ENCODE measurements at regions not wholly inside any gene's neighbourhood (a gene's known extent, or its start where the extent isn't known, plus 50 kb on each side); places are given as distances from the start of the nearest gene placed in this dataset.

DNA sequence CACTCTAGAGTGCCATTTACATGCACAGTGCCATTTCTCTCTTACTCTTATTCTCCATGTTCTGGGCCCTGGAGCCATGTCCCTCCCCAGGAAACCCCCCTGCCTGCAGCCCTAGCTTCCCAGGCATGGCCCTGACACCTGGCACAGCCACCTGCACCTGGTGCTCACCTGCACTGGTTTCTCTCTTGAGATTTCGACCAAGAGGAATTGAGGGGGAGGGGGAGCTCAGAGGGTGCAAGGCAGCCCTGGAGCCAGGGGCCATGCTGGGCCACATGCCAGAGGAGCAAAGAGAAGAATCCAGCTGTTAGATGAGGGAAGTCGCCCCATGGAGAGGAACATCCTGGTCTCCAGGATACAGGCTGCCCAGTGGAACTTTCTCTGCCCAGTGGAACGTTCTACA lies 65.0 kb upstream of the RAPGEF1 start:
- TF ChIP-seq POLR2A (IDR thresholded peaks at IDR 0.05; ENCODE audit: low read depth) (no peak), POLR2AphosphoS5 (IDR thresholded peaks at IDR 0.05) (no peak)
- TF ChIP-seq, protein P1, sequence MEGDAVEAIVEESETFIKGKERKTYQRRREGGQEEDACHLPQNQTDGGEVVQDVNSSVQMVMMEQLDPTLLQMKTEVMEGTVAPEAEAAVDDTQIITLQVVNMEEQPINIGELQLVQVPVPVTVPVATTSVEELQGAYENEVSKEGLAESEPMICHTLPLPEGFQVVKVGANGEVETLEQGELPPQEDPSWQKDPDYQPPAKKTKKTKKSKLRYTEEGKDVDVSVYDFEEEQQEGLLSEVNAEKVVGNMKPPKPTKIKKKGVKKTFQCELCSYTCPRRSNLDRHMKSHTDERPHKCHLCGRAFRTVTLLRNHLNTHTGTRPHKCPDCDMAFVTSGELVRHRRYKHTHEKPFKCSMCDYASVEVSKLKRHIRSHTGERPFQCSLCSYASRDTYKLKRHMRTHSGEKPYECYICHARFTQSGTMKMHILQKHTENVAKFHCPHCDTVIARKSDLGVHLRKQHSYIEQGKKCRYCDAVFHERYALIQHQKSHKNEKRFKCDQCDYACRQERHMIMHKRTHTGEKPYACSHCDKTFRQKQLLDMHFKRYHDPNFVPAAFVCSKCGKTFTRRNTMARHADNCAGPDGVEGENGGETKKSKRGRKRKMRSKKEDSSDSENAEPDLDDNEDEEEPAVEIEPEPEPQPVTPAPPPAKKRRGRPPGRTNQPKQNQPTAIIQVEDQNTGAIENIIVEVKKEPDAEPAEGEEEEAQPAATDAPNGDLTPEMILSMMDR (IDR thresholded peaks at IDR 0.05), result no peak
